Natural killer cell treated with Interleukin-12 subunit alpha and Interleukin-12 subunit beta and Interleukin-15 and Interleukin-18, amount 100 ng/mL, for 72 hours (primary cell): ENCODE measurements at regions not wholly inside any gene's neighbourhood (a gene's known extent, or its start where the extent isn't known, plus 50 kb on each side); places are given as distances from the start of the nearest gene placed in this dataset.
A peak's percentile ranks its signal among the peaks of the same experiment; 100 is the strongest.
"Not testable (repeated sequence)": the region's sequence is repeated elsewhere in the genome, so short reads cannot be mapped to it uniquely, and the experiment has no call there.

Experiments used
- ATAC-seq, 2 donors: fragments of 150-1000 bp; cut with Tn5 transposase in 1 of 2; sonication (Bioruptor Pico), chemical (Tn5 transposase) in 1 of 2; 2 replicates each; pipeline ENCODE4 v1.10.0; 2021
- DNase-seq: peaks from one replicate; pipeline ENCODE4 v3.0.0; 2022; ENCODE audit warnings: low spot score
- H3K27ac Mint-ChIP-seq, 2 donors: 1 replicate in 1 of 2; 2 replicates in 1 of 2; pipeline ENCODE4 v1.8.0; 2022; ENCODE audit warnings: mixed read lengths in 2 of 2, mild to moderate bottlenecking in 1 of 2, moderate library complexity in 1 of 2
- H3K27me3 Mint-ChIP-seq, 2 donors: 1 replicate in 1 of 2; 2 replicates in 1 of 2; pipeline ENCODE4 v1.8.0; 2022; ENCODE audit warnings: mixed read lengths in 2 of 2
- H3K36me3 Mint-ChIP-seq: one replicate; pipeline ENCODE4 v1.8.0; 2022; ENCODE audit warnings: mixed read lengths
- H3K4me1 Mint-ChIP-seq, 2 donors: 1 replicate in 1 of 2; 2 replicates in 1 of 2; pipeline ENCODE4 v1.8.0; 2022; ENCODE audit warnings: low read depth in 2 of 2, mixed read lengths in 2 of 2, mild to moderate bottlenecking in 1 of 2
- H3K4me3 Mint-ChIP-seq: one replicate; pipeline ENCODE4 v1.8.0; 2022; ENCODE audit warnings: mixed read lengths
- H3K9me3 Mint-ChIP-seq: 2 replicates; pipeline ENCODE4 v1.8.0; 2022; ENCODE audit warnings: mixed read lengths

DNA sequence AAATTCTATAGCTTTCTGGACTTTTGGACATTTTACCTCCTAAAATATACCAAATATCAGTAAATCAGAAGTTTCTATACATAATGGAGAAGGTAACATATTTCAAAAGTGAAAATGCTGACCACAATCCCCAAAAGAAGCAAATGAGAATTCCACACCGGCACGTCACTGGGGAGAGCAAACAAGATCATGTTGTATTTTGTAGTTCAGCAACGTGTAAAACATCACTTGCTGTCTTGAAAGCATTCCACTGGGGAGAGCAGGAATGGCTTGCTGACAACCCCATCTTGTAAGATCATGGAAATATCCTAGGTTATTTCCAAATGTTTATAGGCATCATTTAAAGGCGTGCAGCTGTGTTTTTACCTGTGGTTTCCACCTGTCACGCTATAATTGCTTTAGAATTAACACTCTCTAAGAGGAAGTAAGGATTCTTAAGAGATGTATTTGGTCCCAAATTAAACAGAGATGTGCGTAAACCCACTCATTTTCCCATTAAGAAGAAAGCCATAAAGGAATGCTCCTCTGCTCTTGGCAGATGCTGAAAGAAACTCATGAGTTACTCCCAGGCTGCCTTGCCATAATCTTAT lies 397.1 kb upstream of the POT1 start:
- Mint-ChIP-seq H3K4me3 (no peak overlapping the region), H3K4me1 (no peaks in the 10 kb centered on the region), H3K36me3 (no peaks in the 10 kb centered on the region), H3K9me3 (peaks cover 4% of the 10 kb centered on the region), H3K27me3 (no peaks in the 10 kb centered on the region), H3K27ac (no peak overlapping the region)
- no peak for DNase-seq
- ATAC-seq = no peak

DNA sequence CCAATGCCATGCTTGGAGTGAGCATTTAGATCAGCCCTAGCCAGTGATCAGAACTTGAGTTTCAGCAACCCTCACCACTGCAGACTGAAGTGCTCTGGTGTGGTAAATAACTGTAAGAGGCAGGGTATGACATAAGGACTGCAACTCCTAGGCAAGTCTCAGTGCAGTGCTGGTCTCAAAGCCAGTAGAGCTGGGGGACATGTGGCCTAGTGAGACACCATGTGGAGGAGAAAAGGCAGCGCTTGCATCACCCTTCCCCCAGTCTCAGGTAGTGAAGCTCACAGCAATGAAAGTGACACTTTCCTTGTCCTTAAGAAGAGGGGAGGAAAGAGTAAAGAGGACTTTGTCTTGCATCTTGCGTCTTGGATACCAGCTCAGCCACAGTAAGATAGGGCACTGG lies 386.8 kb upstream of the POT1 start:
- Mint-ChIP-seq H3K4me1 (no peaks in the 10 kb centered on the region), H3K27ac (no peak overlapping the region), H3K9me3 (peaks cover 5% of the 10 kb centered on the region), H3K4me3 (no peak overlapping the region), H3K27me3 (no peaks in the 10 kb centered on the region), H3K36me3 (no peaks in the 10 kb centered on the region)
- peak in 1 of 2 donors; percentile 45 for ATAC-seq
- DNase-seq = no peak

DNA sequence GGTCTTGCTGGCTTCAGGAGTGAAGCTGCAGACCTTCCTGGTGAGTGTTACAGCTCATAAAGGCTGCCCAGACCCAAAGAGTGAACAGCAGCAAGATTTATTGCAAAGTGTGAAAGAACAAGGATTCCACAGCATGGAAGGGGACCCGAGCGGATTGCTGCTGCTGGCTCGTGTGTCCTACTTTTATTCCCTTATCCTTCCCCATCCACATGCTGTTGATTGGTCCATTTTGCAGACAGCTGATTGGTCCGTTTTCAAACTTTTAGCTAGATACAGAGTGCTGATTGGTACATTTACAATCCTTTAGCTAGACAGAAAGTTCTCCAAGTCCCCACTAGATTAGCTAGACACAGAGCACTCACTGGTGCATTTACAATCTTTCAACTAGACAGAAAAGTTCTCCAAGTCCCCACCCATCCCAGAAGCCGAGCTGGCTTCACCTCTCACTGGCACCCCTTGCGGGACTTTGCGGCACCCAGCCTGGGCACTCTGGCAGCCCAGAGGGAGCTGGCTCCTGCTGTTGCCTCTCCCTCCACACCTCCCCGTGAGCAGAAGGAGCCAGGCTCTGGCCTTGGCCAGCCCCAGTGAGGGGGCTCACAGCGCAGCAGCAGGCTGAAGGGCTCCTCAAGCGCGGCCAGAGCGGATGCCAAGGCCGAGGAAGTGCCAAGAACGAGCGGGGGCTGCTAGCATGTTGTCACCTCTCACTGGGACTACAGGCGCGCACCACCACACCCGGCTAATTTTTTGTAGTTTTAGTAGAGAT lies 369.6 kb upstream of the POT1 start:
- peaks cover 0 to 3% of the 10 kb centered on the region in 2 donors for H3K4me1 Mint-ChIP-seq
- DNase-seq (no peak), ATAC-seq (no peak)
- H3K36me3 Mint-ChIP-seq = no peaks in the 10 kb centered on the region
- H3K27ac Mint-ChIP-seq = no peak overlapping the region
- no peak overlapping the region for H3K4me3 Mint-ChIP-seq
- no peaks in the 10 kb centered on the region for H3K9me3 Mint-ChIP-seq
- no peaks in the 10 kb centered on the region for H3K27me3 Mint-ChIP-seq

DNA sequence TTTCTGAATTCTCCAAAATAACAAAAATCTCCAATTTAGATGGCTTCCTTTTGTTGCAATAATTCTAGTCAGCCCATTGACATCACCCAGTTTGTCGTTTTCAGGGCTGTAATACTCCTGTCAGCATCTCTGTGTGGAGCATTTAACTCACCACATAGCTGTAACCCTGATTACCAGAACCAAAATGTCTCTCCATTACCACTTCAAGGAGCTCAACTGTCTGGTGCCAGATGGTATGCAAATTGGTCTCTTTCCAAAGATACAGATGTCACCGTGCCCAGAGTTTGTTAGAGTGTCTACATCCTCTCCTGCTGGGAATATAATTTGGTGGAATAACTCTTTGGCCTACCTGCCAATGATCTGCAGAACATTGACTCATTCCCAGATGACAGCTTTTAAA lies 350.3 kb upstream of the POT1 start:
- Mint-ChIP-seq H3K36me3 (no peaks in the 10 kb centered on the region), H3K27ac (no peak overlapping the region), H3K27me3 (no peaks in the 10 kb centered on the region), H3K4me1 (peaks cover 0 to 6% of the 10 kb centered on the region in 2 donors), H3K9me3 (no peaks in the 10 kb centered on the region), H3K4me3 (no peak overlapping the region)
- DNase-seq (no peak), ATAC-seq (no peak)

DNA sequence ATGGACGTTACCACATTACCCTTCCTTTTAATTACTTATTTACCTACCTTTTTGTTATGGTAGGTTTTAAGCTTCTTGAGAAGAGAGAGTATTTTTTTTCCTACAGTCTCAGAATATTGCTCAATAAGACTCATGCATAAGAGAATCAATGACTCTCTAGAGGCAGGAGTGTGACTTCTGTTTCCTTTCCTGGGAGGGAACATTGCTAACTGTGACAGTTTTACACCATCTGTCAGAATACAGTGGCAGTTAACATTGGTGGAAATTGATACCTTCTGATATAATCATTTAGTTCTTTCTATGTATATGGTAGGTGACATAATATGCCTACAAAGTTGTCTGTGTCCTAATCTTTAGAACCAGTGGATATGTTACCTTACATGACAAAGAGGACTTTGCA lies 348.7 kb upstream of the POT1 start:
- DNase-seq (no peak), ATAC-seq (no peak)
- no peaks in the 10 kb centered on the region for H3K27me3 Mint-ChIP-seq
- peaks cover 6% of the 10 kb centered on the region for H3K36me3 Mint-ChIP-seq
- H3K9me3 Mint-ChIP-seq = peaks cover 4% of the 10 kb centered on the region
- no peak overlapping the region for H3K4me3 Mint-ChIP-seq
- H3K4me1 Mint-ChIP-seq = no peaks in the 10 kb centered on the region
- no peak overlapping the region for H3K27ac Mint-ChIP-seq

DNA sequence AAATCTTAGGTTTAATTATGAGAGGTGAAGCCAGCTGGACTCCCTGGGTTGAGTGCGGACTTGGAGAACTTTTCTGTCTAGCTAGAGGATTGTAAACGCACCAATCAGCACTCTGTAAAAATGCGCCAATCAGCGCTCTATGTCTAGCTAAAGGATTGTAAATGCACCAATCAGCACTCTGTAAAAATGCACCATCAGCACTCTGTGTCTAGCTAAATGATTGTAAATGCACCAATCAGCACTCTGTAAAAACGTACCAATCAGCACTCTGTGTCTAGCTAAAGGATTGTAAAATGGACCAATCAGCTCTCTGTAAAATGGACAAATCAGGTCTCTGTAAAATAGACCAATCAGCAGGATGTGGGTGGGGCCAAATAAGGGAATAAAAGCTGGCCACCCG lies 345.1 kb upstream of the POT1 start:
- H3K27me3 Mint-ChIP-seq, H3K9me3 Mint-ChIP-seq, ATAC-seq, H3K27ac Mint-ChIP-seq, DNase-seq, H3K4me3 Mint-ChIP-seq, H3K4me1 Mint-ChIP-seq, H3K36me3 Mint-ChIP-seq: not testable (repeated sequence)

DNA sequence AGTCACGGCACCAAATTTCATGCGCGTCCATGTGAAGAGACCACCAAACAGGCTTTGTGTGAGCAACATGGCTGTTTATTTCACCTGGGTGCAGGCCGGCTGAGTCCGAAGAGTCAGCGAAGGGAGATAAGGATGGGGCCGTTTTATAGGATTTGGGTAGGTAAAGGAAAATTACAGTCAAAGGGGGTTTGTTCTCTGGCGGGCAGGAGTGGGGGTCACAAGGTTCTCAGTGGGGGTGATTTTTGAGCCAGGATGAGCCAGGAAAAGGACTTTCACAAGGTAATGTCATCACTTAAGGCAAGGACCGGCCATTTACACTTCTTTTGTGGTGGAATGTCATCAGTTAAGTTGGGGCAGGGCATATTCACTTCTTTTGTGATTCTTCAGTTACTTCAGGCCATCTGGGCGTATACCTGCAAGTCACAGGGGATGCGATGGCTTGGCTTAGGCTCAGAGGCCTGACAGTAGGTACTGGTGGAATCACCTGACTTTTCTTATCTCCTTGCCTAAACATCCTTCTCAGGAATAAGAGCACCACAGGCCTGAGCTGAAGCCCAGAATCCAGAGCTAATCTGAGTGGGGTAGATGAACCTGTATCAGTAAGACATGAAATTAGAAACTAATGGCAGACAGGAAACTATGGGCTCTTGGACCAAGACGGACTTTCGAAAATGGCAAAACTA lies 334.7 kb upstream of the POT1 start:
- H3K4me3 Mint-ChIP-seq, ATAC-seq, H3K27ac Mint-ChIP-seq, H3K4me1 Mint-ChIP-seq, DNase-seq, H3K27me3 Mint-ChIP-seq: not testable (repeated sequence)
- H3K36me3 Mint-ChIP-seq = peaks cover 14% of the 10 kb centered on the region
- peaks cover 11% of the 10 kb centered on the region for H3K9me3 Mint-ChIP-seq

DNA sequence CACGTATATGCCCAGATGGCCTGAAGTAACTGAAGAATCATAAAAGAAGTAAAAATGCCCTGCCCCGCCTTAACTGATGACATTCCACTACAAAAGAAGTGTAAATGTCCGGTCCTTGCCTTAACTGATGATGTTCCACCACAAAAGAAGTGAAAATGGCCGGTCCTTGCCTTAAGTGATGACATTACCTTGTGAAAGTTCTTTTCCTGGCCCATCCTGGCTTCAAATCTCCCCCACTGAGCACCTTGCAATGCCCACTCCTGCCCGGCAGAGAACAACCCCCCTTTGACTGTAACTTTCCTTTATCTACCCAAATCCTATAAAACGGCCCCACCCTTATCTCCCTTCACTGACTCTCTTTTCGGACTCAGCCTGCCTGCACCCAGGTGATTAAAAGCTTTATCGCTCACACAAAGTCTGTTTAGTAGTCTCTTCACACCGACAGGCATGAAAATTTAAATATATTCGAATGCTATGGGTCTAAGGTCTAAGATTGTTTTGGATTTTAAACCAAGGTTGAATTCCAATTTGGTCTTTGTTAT lies 329.3 kb upstream of the POT1 start:
- H3K27me3 Mint-ChIP-seq, H3K27ac Mint-ChIP-seq, H3K36me3 Mint-ChIP-seq, H3K4me3 Mint-ChIP-seq, DNase-seq, ATAC-seq, H3K4me1 Mint-ChIP-seq: not testable (repeated sequence)
- peaks cover 11% of the 10 kb centered on the region for H3K9me3 Mint-ChIP-seq

DNA sequence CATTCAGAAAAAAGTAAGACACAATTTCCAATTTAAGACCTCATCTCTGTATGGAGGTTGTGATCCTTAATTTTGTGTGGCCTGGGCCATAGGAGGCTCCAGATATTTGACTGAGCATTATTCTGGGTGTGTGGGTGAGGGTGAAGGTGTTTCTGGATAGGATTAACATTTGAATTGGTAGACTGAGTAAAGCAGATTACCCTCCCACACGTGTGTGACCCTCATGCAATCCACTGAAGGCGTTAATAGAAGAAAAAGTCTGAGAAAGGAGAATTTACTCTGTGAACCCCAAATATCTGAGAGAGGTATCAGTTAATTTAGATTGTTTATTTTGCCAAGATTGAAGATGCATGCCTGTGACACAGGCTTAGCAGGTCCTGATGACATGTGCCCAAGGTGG lies 328.0 kb upstream of the POT1 start:
- peaks cover 11% of the 10 kb centered on the region for H3K9me3 Mint-ChIP-seq
- no peaks in the 10 kb centered on the region for H3K4me1 Mint-ChIP-seq
- no peak overlapping the region for H3K4me3 Mint-ChIP-seq
- H3K27ac Mint-ChIP-seq = no peak overlapping the region
- no peak for ATAC-seq
- H3K36me3 Mint-ChIP-seq = peaks cover 6% of the 10 kb centered on the region
- DNase-seq = no peak
- no peaks in the 10 kb centered on the region for H3K27me3 Mint-ChIP-seq

DNA sequence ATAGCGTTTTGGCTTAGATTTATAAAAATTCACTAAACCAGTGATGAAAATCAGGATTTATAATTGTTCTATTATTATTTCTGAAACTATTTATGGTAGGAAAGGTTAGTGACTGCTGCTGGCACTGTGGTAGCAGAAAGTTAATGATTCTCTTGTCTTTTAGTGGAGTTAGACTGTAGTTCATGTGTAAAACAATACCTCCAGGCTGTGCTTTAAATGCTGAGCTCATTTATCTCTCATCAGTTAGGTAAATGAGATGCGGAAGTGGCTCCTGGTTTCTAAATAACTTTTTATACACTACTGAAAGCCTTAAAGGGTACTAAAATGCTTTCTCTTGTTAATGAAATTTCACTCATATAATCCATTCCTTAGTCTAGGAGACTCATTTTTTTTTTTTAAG lies 326.8 kb upstream of the POT1 start:
- Mint-ChIP-seq H3K27ac (no peak overlapping the region), H3K4me1 (no peaks in the 10 kb centered on the region), H3K36me3 (peaks cover 5% of the 10 kb centered on the region), H3K4me3 (no peak overlapping the region), H3K27me3 (no peaks in the 10 kb centered on the region), H3K9me3 (peaks cover 17% of the 10 kb centered on the region)
- no peak for DNase-seq
- ATAC-seq = no peak

DNA sequence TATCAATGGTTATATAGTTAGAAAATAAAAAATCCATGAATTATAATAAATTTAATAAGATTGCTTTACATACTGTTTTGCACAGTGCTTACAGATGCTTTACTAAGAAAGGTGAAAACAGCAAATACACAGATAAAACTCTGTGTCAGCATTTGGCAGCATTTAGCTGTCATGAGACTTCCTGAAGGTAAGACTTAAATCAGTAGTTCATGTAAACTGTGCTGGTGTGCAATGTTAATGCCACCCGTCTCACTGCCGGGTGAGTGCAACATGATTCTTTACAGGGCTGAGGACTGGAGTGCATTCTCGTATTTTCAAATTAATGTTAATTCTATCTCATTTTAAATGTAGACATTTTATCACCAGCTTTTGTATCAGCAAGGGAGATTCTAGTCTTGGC lies 326.2 kb upstream of the POT1 start:
- Mint-ChIP-seq H3K4me1 (no peaks in the 10 kb centered on the region), H3K9me3 (peaks cover 12% of the 10 kb centered on the region), H3K27me3 (no peaks in the 10 kb centered on the region), H3K4me3 (no peak overlapping the region), H3K27ac (no peak overlapping the region), H3K36me3 (no peaks in the 10 kb centered on the region)
- DNase-seq = no peak
- no peak for ATAC-seq

DNA sequence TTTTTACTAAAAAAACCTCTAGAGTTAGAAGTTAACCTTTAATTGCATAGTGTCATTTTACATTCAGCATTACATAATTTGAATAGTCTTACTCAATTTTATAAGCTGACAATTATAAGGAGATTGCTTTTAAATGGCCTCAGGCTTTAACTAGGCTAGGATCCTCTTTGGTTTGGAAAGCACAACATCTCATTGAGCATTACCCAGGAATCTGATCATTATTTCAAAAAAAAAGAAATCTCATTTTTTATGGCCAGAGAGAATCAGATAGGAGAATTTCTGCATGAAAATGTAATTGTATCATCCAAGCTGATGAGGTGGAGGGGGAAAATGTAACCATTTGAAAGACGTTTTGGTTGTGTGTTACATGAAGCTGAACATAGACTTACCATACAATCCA lies 324.9 kb upstream of the POT1 start:
- no peak overlapping the region for H3K27ac Mint-ChIP-seq
- H3K9me3 Mint-ChIP-seq = peaks cover 11% of the 10 kb centered on the region
- ATAC-seq (no peak), DNase-seq (no peak)
- H3K4me3 Mint-ChIP-seq = no peak overlapping the region
- no peaks in the 10 kb centered on the region for H3K4me1 Mint-ChIP-seq
- H3K36me3 Mint-ChIP-seq = no peaks in the 10 kb centered on the region
- peaks cover 0 to 1% of the 10 kb centered on the region in 2 donors for H3K27me3 Mint-ChIP-seq

DNA sequence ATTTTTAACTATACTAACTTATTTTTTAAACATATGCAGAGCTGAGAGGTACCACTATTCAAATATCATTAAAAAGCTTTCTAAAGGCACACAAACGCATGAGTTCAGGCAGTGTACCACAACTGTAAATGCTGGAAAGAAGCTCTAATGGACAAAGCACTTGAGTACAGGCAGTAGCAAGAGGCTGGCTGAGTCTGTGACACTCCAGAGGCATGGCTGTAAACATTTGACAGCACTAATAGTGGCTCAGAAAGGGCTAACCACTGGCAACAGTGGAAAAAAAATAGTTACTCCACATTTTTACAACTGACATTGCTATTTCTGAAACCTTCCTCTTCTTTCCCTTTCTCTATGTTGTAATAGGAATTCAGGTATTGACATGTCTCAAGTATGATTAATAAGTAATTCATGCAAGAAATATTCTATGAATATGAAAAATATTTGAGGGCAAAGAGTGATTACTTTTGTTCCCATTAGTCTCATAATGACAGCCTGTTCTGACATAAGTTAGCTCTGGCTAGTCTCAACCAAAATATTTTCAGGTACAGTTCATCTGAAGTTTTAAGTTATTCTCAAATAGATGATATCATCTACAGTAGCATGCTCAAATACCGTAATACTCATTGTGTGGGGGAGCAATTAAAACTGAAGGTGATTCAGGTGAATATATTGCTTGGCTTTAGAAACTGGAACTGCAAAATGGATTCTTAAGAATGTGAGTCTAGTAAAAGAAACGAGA lies 324.0 kb upstream of the POT1 start:
- Mint-ChIP-seq H3K9me3 (peaks cover 8% of the 10 kb centered on the region), H3K27ac (no peak overlapping the region), H3K36me3 (no peaks in the 10 kb centered on the region), H3K4me3 (no peak overlapping the region), H3K4me1 (no peaks in the 10 kb centered on the region), H3K27me3 (peaks cover 0 to 2% of the 10 kb centered on the region in 2 donors)
- ATAC-seq (no peak), DNase-seq (no peak)
